ENCODE measurements at regions not wholly inside any gene's neighbourhood (a gene's known extent, or its start where the extent isn't known, plus 50 kb on each side); places are given as distances from the start of the nearest gene placed in this dataset.

GRCh38 chr5:114118511-114118910 is 243.4 kb upstream of the KCNN2 start:
- intact Hi-C loops (cut with micrococcal nuclease): no loop called here
- Histone ChIP-seq H3K36me3 (ENCODE audit: control insufficient read depth in 1 of 2, insufficient read depth in 2 of 2, low read length in 2 of 2) (no peaks in the 10 kb centered on the region), H3K4me2 (ENCODE audit: low read length) (no peak overlapping the region), H3K4me1 (ENCODE audit: control insufficient read depth in 1 of 2, insufficient read depth in 2 of 2, low read length in 2 of 2) (no peaks in the 10 kb centered on the region), H3K9me3 (ENCODE audit: control insufficient read depth in 1 of 2, insufficient read depth in 1 of 2, low read depth in 1 of 2, low read length in 2 of 2) (no peaks in the 10 kb centered on the region), H4K20me1 (ENCODE audit: insufficient read depth) (no peaks in the 10 kb centered on the region; the same call in 1 of the 2 replicates), H3K9ac (ENCODE audit: low read length) (no peak overlapping the region), H2AFZ (ENCODE audit: low read depth, low read length, poor library complexity, severe bottlenecking) (no peak overlapping the region), H3K9me2 (ENCODE audit: insufficient read depth) (no peaks in the 10 kb centered on the region), H3K27ac (ENCODE audit: low read depth, low read length) (no peak overlapping the region), H3K79me2 (ENCODE audit: insufficient read depth, low read length) (no peaks in the 10 kb centered on the region), H3K4me3 (replicated peaks in 1 of 2; ENCODE audit: low read depth in 1 of 2, low read length in 2 of 2) (no peak overlapping the region), H3K27me3 (ENCODE audit: insufficient read depth, low read length) (peaks cover 11% of the 10 kb centered on the region; the same call in 1 of the 2 replicates)
- no peak for ATAC-seq
- no peak for DNase-seq (ENCODE audit: low read depth, low spot score)
- RAD21 ChIA-PET (ENCODE audit: low non-redundant PET in 1 of 2, low total read pairs in 2 of 2, uncharacterized antibody in 2 of 2, unreplicated experiment in 2 of 2): no interaction called here
- BruUV-seq (replicated peaks): no TSS peak
- TF ChIP-seq ZFX (IDR thresholded peaks at IDR 0.05): no peak
- no peak for TF ChIP-seq CBX3 (IDR thresholded peaks at IDR 0.05; ENCODE audit: low read depth)
- no peak for TF ChIP-seq ATF3 (IDR thresholded peaks at IDR 0.05)
- TF ChIP-seq YY1 (IDR thresholded peaks at IDR 0.05; ENCODE audit: extremely low read depth, insufficient replicate concordance, low read depth, low read length): no peak
- no peak for TF ChIP-seq CEBPB (IDR thresholded peaks at IDR 0.05; ENCODE audit: low read depth)
- TF ChIP-seq JUND (IDR thresholded peaks at IDR 0.05): no peak
- POLR2A ChIA-PET: no interaction called here
- CTCF ChIA-PET: no interaction called here

- Histone ChIP-seq H3K9me2 (ENCODE audit: insufficient read depth) (no peaks in the 10 kb centered on the region), H3K9me3 (ENCODE audit: control insufficient read depth in 1 of 2, insufficient read depth in 1 of 2, low read depth in 1 of 2, low read length in 2 of 2) (no peaks in the 10 kb centered on the region), H3K9ac (ENCODE audit: low read length) (no peak overlapping the region), H3K27ac (ENCODE audit: low read depth, low read length) (no peak overlapping the region), H3K4me2 (ENCODE audit: low read length) (no peak overlapping the region), H3K79me2 (ENCODE audit: insufficient read depth, low read length) (no peaks in the 10 kb centered on the region), H4K20me1 (ENCODE audit: insufficient read depth) (no peaks in the 10 kb centered on the region; the same call in 1 of the 2 replicates), H3K4me3 (replicated peaks in 1 of 2; ENCODE audit: low read depth in 1 of 2, low read length in 2 of 2) (no peak overlapping the region), H3K36me3 (ENCODE audit: control insufficient read depth in 1 of 2, insufficient read depth in 2 of 2, low read length in 2 of 2) (no peaks in the 10 kb centered on the region), H3K4me1 (ENCODE audit: control insufficient read depth in 1 of 2, insufficient read depth in 2 of 2, low read length in 2 of 2) (no peaks in the 10 kb centered on the region), H3K27me3 (ENCODE audit: insufficient read depth, low read length) (peaks cover 4% of the 10 kb centered on the region; the same call in 1 of the 2 replicates), H2AFZ (ENCODE audit: low read depth, low read length, poor library complexity, severe bottlenecking) (no peak overlapping the region)
- no TSS peak for BruUV-seq (replicated peaks)
- intact Hi-C loops (cut with micrococcal nuclease): no loop called here
- CTCF ChIA-PET: no interaction called here
- no peak for ATAC-seq
- no peak for DNase-seq (ENCODE audit: low read depth, low spot score)
- RAD21 ChIA-PET (ENCODE audit: low non-redundant PET in 1 of 2, low total read pairs in 2 of 2, uncharacterized antibody in 2 of 2, unreplicated experiment in 2 of 2): no interaction called here
- POLR2A ChIA-PET: no interaction called here
- TF ChIP-seq POLR2AphosphoS5 (IDR thresholded peaks at IDR 0.05; ENCODE audit: low read depth, low read length): no peak
Observed at GRCh38 chr5:114120166-114120565, 241.7 kb upstream of the KCNN2 start.
